SK-N-SH (cell line): ENCODE measurements at regions not wholly inside any gene's neighbourhood (a gene's known extent, or its start where the extent isn't known, plus 50 kb on each side); places are given as distances from the start of the nearest gene placed in this dataset.

Experiments used
- CTCF ChIA-PET: fragments of 300-600, 350-600 bp; formaldehyde crosslinking; extraction: SDS; loops from one replicate; lab custom pipeline; 2021; lab: Yijun Ruan, JAX
- POLR2A ChIA-PET: fragments of 350-600 bp; sonication (Branson Sonifier 250); formaldehyde crosslinking; extraction: SDS; loops from one replicate; lab custom pipeline; 2020; ENCODE audit warnings: antibody characterized with exemption, inconsistent platforms; lab: Yijun Ruan, JAX
- DNase-seq: peaks from one replicate; pipeline ENCODE4 v3.0.0; 2012
- H2AFZ ChIP-seq: fragments of 200-600 bp; sonication (generic); 2 replicates; pipeline ENCODE4 v1.8.1; 2016; ENCODE audit warnings: antibody characterized with exemption, mild to moderate bottlenecking, low read depth
- H3F3A ChIP-seq: fragments of 200-600 bp; sonication (generic); replicated peaks from 2 replicates; pipeline ENCODE3; 2016; ENCODE audit warnings: antibody characterized with exemption, mild to moderate bottlenecking; ENCODE audit not compliant: insufficient read depth
- H3K27ac ChIP-seq, 2 experiments: fragments of 200-500 bp in 1 of 2; fragments of 200-600 bp in 1 of 2; sonication (Bioruptor generic) in 1 of 2; sonication (generic), shearing (Covaris generic) in 1 of 2; 2 replicates each; pipeline versions ENCODE4 v1.5.1 to v1.6.1; 2014 to 2016; ENCODE audit warnings: low read depth in 2 of 2, inconsistent platforms in 1 of 2, low read length in 1 of 2, mild to moderate bottlenecking in 1 of 2, mixed read lengths in 1 of 2
- H3K27me3 ChIP-seq: fragments of 200-600 bp; sonication (generic), shearing (Covaris generic); 2 replicates; pipeline ENCODE4 v1.6.1; 2016; ENCODE audit warnings: mixed run types; ENCODE audit not compliant: insufficient read depth
- H3K36me3 ChIP-seq, 2 experiments: fragments of 200-500 bp in 1 of 2; fragments of 200-600 bp in 1 of 2; sonication (Bioruptor generic) in 1 of 2; sonication (generic) in 1 of 2; replicated peaks in 1 of 2; 2 replicates each; pipeline versions ENCODE3 to v1.5.1; 2014 to 2016; ENCODE audit warnings: low read length in 1 of 2, mild to moderate bottlenecking in 1 of 2; ENCODE audit not compliant: insufficient read depth in 2 of 2, control insufficient read depth in 1 of 2
- H3K4me1 ChIP-seq, 2 experiments: fragments of 200-500 bp in 1 of 2; fragments of 200-600 bp in 1 of 2; sonication (Bioruptor generic) in 1 of 2; sonication (generic), shearing (Covaris generic) in 1 of 2; 2 replicates each; pipeline versions ENCODE4 v1.5.1 to v1.6.1; 2014 to 2016; ENCODE audit warnings: low read depth in 1 of 2, low read length in 1 of 2, mixed run types in 1 of 2; ENCODE audit not compliant: insufficient read depth in 2 of 2, control insufficient read depth in 1 of 2
- H3K4me2 ChIP-seq: fragments of 200-600 bp; sonication (generic), shearing (Covaris generic); 2 replicates; pipeline ENCODE4 v1.6.1; 2017; ENCODE audit warnings: mixed run types
- H3K4me3 ChIP-seq, 2 experiments: fragments of 200-500 bp in 1 of 2; fragments of 200-600 bp in 1 of 2; sonication (Bioruptor generic) in 1 of 2; sonication (generic), shearing (Covaris generic) in 1 of 2; 2 replicates each; pipeline versions ENCODE4 v1.5.1 to v1.8.1; 2014 to 2016; ENCODE audit warnings: low read depth in 2 of 2, inconsistent platforms in 1 of 2, low read length in 1 of 2, mild to moderate bottlenecking in 1 of 2, mixed read lengths in 1 of 2, moderate library complexity in 1 of 2
- H3K79me2 ChIP-seq: fragments of 200-600 bp; sonication (generic); 2 replicates; pipeline ENCODE4 v1.8.1; 2017; ENCODE audit warnings: mild to moderate bottlenecking; ENCODE audit not compliant: insufficient read depth
- H3K9ac ChIP-seq: fragments of 200-600 bp; sonication (generic); 2 replicates; pipeline ENCODE4 v1.6.1; 2017; ENCODE audit warnings: mixed run types
- H3K9me2 ChIP-seq: fragments of 200-600 bp; sonication (generic); 2 replicates; pipeline ENCODE4 v1.6.1; 2017; ENCODE audit warnings: mixed run types
- H3K9me3 ChIP-seq: fragments of 200-600 bp; sonication (generic); 2 replicates; pipeline ENCODE4 v1.6.1; 2017; ENCODE audit warnings: mixed run types, mild to moderate bottlenecking, moderate library complexity
- H4K20me1 ChIP-seq: fragments of 200-600 bp; sonication (generic); 2 replicates; pipeline ENCODE4 v1.6.1; 2017; ENCODE audit warnings: mild to moderate bottlenecking, mixed run types; ENCODE audit not compliant: insufficient read depth
- CTCF ChIP-seq: fragments of 200-600 bp; sonication (generic); IDR thresholded peaks from 2 replicates; pipeline ENCODE4 v1.6.1; 2017; ENCODE audit warnings: antibody characterized with exemption, mild to moderate bottlenecking, moderate library complexity
- ELF1 ChIP-seq: IDR thresholded peaks from 2 replicates; pipeline ENCODE4 v1.4.0; 2012
- EP300 ChIP-seq, 2 experiments: IDR thresholded peaks; 2 replicates each; pipeline versions ENCODE4 v1.4.0 to v1.6.1; 2012; ENCODE audit warnings: borderline replicate concordance in 1 of 2, low read depth in 1 of 2, low read length in 1 of 2
- GABPA ChIP-seq: IDR thresholded peaks from 2 replicates; pipeline ENCODE4 v1.4.0; 2012; ENCODE audit warnings: low read depth, mild to moderate bottlenecking
- GATA2 ChIP-seq: sonication (generic); formaldehyde crosslinking; IDR thresholded peaks from 2 replicates; pipeline ENCODE4 v1.5.0; 2020; ENCODE audit warnings: mild to moderate bottlenecking, missing genetic modification reagents
- NFIC ChIP-seq: IDR thresholded peaks from 2 replicates; pipeline ENCODE4 v1.4.0; 2012; ENCODE audit warnings: borderline replicate concordance
- NRF1 ChIP-seq: IDR thresholded peaks from 2 replicates; pipeline ENCODE4 v1.6.1; 2012; ENCODE audit warnings: low read depth, mild to moderate bottlenecking, low read length
- POLR2AphosphoS5 ChIP-seq: IDR thresholded peaks from 2 replicates; pipeline ENCODE4 v1.6.1; 2012; ENCODE audit warnings: low read depth, low read length
- RCOR1 ChIP-seq: fragments of 150-350 bp; IDR thresholded peaks from 2 replicates; pipeline ENCODE4 v1.6.1; 2017; ENCODE audit warnings: antibody characterized with exemption, low read length
- SIN3A ChIP-seq: IDR thresholded peaks from 2 replicates; pipeline ENCODE4 v1.6.1; 2012; ENCODE audit warnings: low read depth, mild to moderate bottlenecking, low read length, moderate library complexity, borderline replicate concordance
- SMC3 ChIP-seq: IDR thresholded peaks from 2 replicates; pipeline ENCODE4 v1.6.1; 2012; ENCODE audit warnings: low read depth, low read length, improper control_type of control experiment
- TEAD4 ChIP-seq: IDR thresholded peaks from 2 replicates; pipeline ENCODE4 v1.4.0; 2012; ENCODE audit warnings: mild to moderate bottlenecking, borderline replicate concordance; ENCODE audit not compliant: insufficient read depth
- USF1 ChIP-seq: IDR thresholded peaks from 2 replicates; pipeline ENCODE4 v1.4.0; 2012; ENCODE audit warnings: low read depth, borderline replicate concordance
- USF2 ChIP-seq: fragments of 150-350 bp; IDR thresholded peaks from 2 replicates; pipeline ENCODE4 v1.6.1; 2017; ENCODE audit warnings: antibody characterized with exemption, low read length, low read depth, borderline replicate concordance
- YY1 ChIP-seq: IDR thresholded peaks from 2 replicates; pipeline ENCODE4 v1.4.0; 2012; ENCODE audit warnings: low read depth, mild to moderate bottlenecking
- ZBTB33 ChIP-seq: IDR thresholded peaks from 2 replicates; pipeline ENCODE4 v1.4.0; 2012; ENCODE audit warnings: low read depth, borderline replicate concordance
- WGBS: methylation state at CpG from one replicate; pipeline ENCODE4 v1.1.6; 2017; ENCODE audit warnings: low lambda C conversion rate; 5-methylcytosine and 5-hydroxymethylcytosine counted together
- TF ChIP-seq, protein P1 (sequence below): IDR thresholded peaks from 2 replicates; pipeline ENCODE4 v1.4.0; 2012; ENCODE audit warnings: low read depth

DNA sequence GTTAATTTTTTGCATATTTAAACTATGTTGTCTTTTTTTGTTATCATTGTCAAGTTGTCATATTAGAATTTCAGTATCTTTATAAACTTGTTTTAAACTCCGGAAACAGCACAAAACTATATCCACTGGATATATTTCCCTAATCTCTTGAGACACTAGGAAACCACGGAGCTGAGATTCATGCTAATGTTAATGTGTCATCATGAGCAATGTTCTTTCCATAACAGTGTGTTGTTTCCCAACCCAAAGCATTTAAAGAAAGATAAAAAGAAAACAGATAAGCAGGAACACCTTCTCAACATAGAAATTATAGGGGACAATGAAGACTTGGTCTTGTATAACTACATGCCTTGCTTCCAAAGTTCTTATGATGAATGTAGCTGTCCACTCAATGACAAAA is 626.2 kb upstream of the TMPRSS15 start:
- H3K9me3 ChIP-seq = no peaks in the 10 kb centered on the region
- 0% methylated on average over 2 of the region's 2 CpGs for WGBS
- H2AFZ ChIP-seq = no peak overlapping the region
- H3F3A ChIP-seq = no peaks in the 10 kb centered on the region
- no peak for DNase-seq
- no peak overlapping the region for H3K27ac ChIP-seq
- no peaks in the 10 kb centered on the region for H3K79me2 ChIP-seq
- H3K9ac ChIP-seq = no peak overlapping the region
- H3K4me2 ChIP-seq = no peak overlapping the region
- no peaks in the 10 kb centered on the region for H3K9me2 ChIP-seq
- H3K27me3 ChIP-seq = no peaks in the 10 kb centered on the region
- H3K36me3 ChIP-seq = no peaks in the 10 kb centered on the region
- ChIA-PET CTCF (no interaction called here), POLR2A (no interaction called here)
- H3K4me3 ChIP-seq = no peak overlapping the region
- TF ChIP-seq, protein P1, sequence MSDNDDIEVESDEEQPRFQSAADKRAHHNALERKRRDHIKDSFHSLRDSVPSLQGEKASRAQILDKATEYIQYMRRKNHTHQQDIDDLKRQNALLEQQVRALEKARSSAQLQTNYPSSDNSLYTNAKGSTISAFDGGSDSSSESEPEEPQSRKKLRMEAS = no peak
- TF ChIP-seq TEAD4 = no peak
- TF ChIP-seq SIN3A = no peak
- no peak for TF ChIP-seq ELF1
- TF ChIP-seq POLR2AphosphoS5 = no peak
- TF ChIP-seq RCOR1 = no peak
- TF ChIP-seq GABPA = no peak
- no peak for TF ChIP-seq CTCF
- no peak for TF ChIP-seq NRF1
- TF ChIP-seq SMC3 = no peak
- no peak for TF ChIP-seq YY1
- no peak for TF ChIP-seq GATA2 (CRISPR knock-in tag)
- TF ChIP-seq ZBTB33 = no peak
- no peak for TF ChIP-seq USF2
- no peak for TF ChIP-seq NFIC
- no peak for TF ChIP-seq USF1
- TF ChIP-seq EP300 (IDR thresholded peaks at IDR 0.05; ENCODE audit: borderline replicate concordance in 1 of 2, low read depth in 1 of 2, low read length in 1 of 2) = no peak
- H3K4me1 ChIP-seq = no peaks in the 10 kb centered on the region
- no peaks in the 10 kb centered on the region for H4K20me1 ChIP-seq
